Neural progenitor cell (in vitro differentiated cells): ENCODE measurements at regions not wholly inside any gene's neighbourhood (a gene's known extent, or its start where the extent isn't known, plus 50 kb on each side); places are given as distances from the start of the nearest gene placed in this dataset.

Experiments used
- DNase-seq: peaks from one replicate; pipeline ENCODE4 v3.0.0-alpha.2; 2016; ENCODE audit warnings: low spot score
- H2AFZ ChIP-seq: fragments of 200-600 bp; sonication (generic); replicated peaks from 2 replicates; pipeline ENCODE4 v1.6.1; 2016; ENCODE audit warnings: antibody characterized with exemption
- H3F3A ChIP-seq: fragments of 200-600 bp; sonication (generic); 2 replicates; pipeline ENCODE4 v1.6.1; 2016; ENCODE audit warnings: antibody characterized with exemption, low read depth
- H3K27ac ChIP-seq: fragments of 200-600 bp; sonication (generic); 2 replicates; pipeline ENCODE4 v1.5.1; 2016; ENCODE audit warnings: mild to moderate bottlenecking
- H3K27me3 ChIP-seq: fragments of 200-600 bp; sonication (generic); 2 replicates; pipeline ENCODE4 v1.6.1; 2016; ENCODE audit warnings: mild to moderate bottlenecking, moderate library complexity
- H3K36me3 ChIP-seq: fragments of 200-600 bp; sonication (generic); 2 replicates; pipeline ENCODE4 v1.5.1; 2016
- H3K4me1 ChIP-seq: fragments of 200-600 bp; sonication (generic); 2 replicates; pipeline ENCODE4 v1.6.1; 2016; ENCODE audit warnings: mixed run types
- H3K4me2 ChIP-seq: fragments of 200-600 bp; sonication (generic); 2 replicates; pipeline ENCODE4 v1.6.1; 2016
- H3K4me3 ChIP-seq: fragments of 200-600 bp; sonication (generic); 2 replicates; pipeline ENCODE4 v1.5.1; 2016
- H3K79me2 ChIP-seq: fragments of 200-600 bp; sonication (generic); 2 replicates; pipeline ENCODE4 v1.6.1; 2016; ENCODE audit warnings: low read depth
- H3K9ac ChIP-seq: fragments of 200-600 bp; sonication (generic); 2 replicates; pipeline ENCODE4 v1.6.1; 2016
- H3K9me3 ChIP-seq: fragments of 200-600 bp; sonication (generic); 2 replicates; pipeline ENCODE4 v1.5.1; 2016; ENCODE audit warnings: low read depth
- H4K20me1 ChIP-seq: fragments of 200-600 bp; sonication (generic); 2 replicates; pipeline ENCODE4 v1.6.1; 2016; ENCODE audit warnings: low read depth
- H3K27ac Mint-ChIP-seq: 3 replicates; pipeline ENCODE4 v1.8.0; 2021; ENCODE audit warnings: mixed read lengths
- H3K27me3 Mint-ChIP-seq: 2 replicates; pipeline ENCODE4 v1.8.0; 2022; ENCODE audit warnings: low read depth, mild to moderate bottlenecking, inconsistent platforms, moderate library complexity, mixed read lengths; ENCODE audit not compliant: insufficient read depth
- H3K36me3 Mint-ChIP-seq: 3 replicates; pipeline ENCODE4 v1.8.0; 2021; ENCODE audit warnings: mixed read lengths
- H3K4me1 Mint-ChIP-seq: 3 replicates; pipeline ENCODE4 v1.8.0; 2021; ENCODE audit warnings: mixed read lengths
- H3K4me3 Mint-ChIP-seq: 3 replicates; pipeline ENCODE4 v1.8.0; 2021; ENCODE audit warnings: mild to moderate bottlenecking, moderate library complexity, mixed read lengths
- H3K9me3 Mint-ChIP-seq: 3 replicates; pipeline ENCODE4 v1.8.0; 2020; ENCODE audit warnings: mixed read lengths
- EZH2 ChIP-seq: fragments of 200-600 bp; sonication (generic); IDR thresholded peaks from 2 replicates; pipeline ENCODE4 v1.6.1; 2017; ENCODE audit warnings: antibody characterized with exemption, mild to moderate bottlenecking, moderate library complexity
- EZH2phosphoT487 ChIP-seq: fragments of 200-600 bp; sonication (generic); IDR thresholded peaks from 2 replicates; pipeline ENCODE4 v1.6.1; 2017; ENCODE audit warnings: antibody characterized with exemption
- TF ChIP-seq, protein P1 (sequence below): fragments of 200-600 bp; sonication (generic); IDR thresholded peaks from 2 replicates; pipeline ENCODE4 v1.5.1; 2017; ENCODE audit warnings: antibody characterized with exemption, mild to moderate bottlenecking

DNA sequence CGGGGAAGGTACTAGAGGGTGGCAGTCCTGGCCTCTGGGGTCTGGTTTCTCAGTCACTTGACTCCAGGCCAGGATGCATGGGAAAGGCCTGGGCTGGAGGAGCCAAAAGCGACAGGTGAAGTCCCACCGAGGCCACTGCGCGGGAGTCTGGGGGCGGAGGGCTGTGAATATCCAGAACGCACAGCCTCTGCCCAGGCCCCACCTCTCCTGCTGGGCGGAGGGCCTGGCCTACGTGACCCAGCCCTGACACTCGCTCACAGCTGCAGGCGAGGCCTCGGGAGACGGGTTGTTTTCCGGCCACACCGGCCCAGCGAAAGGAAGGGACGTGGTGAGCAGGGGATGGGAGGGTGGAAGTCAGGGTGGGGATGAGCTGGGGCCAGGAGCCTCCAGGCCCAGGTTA is 91.2 kb downstream of the RFLNA start:
- Histone ChIP-seq H3K9ac (no peak overlapping the region), H3K4me2 (no peak overlapping the region), H3K4me1 (peaks cover 9% of the 10 kb centered on the region), H3K9me3 (no peaks in the 10 kb centered on the region), H4K20me1 (peaks cover 49% of the 10 kb centered on the region), H3K36me3 (no peaks in the 10 kb centered on the region), H2AFZ (no peak overlapping the region), H3F3A (peaks cover 5% of the 10 kb centered on the region), H3K4me3 (no peak overlapping the region), H3K27me3 (peaks cover 13% of the 10 kb centered on the region), H3K27ac (no peak overlapping the region), H3K79me2 (no peaks in the 10 kb centered on the region)
- no peaks in the 10 kb centered on the region for H3K36me3 Mint-ChIP-seq
- peaks cover 12% of the 10 kb centered on the region for H3K27me3 Mint-ChIP-seq
- H3K27ac Mint-ChIP-seq = no peak overlapping the region
- peaks cover 24% of the 10 kb centered on the region for H3K4me1 Mint-ChIP-seq
- H3K9me3 Mint-ChIP-seq = no peaks in the 10 kb centered on the region
- no peak overlapping the region for H3K4me3 Mint-ChIP-seq
- TF ChIP-seq, protein P1, sequence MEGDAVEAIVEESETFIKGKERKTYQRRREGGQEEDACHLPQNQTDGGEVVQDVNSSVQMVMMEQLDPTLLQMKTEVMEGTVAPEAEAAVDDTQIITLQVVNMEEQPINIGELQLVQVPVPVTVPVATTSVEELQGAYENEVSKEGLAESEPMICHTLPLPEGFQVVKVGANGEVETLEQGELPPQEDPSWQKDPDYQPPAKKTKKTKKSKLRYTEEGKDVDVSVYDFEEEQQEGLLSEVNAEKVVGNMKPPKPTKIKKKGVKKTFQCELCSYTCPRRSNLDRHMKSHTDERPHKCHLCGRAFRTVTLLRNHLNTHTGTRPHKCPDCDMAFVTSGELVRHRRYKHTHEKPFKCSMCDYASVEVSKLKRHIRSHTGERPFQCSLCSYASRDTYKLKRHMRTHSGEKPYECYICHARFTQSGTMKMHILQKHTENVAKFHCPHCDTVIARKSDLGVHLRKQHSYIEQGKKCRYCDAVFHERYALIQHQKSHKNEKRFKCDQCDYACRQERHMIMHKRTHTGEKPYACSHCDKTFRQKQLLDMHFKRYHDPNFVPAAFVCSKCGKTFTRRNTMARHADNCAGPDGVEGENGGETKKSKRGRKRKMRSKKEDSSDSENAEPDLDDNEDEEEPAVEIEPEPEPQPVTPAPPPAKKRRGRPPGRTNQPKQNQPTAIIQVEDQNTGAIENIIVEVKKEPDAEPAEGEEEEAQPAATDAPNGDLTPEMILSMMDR = no peak
- no peak for DNase-seq

DNA sequence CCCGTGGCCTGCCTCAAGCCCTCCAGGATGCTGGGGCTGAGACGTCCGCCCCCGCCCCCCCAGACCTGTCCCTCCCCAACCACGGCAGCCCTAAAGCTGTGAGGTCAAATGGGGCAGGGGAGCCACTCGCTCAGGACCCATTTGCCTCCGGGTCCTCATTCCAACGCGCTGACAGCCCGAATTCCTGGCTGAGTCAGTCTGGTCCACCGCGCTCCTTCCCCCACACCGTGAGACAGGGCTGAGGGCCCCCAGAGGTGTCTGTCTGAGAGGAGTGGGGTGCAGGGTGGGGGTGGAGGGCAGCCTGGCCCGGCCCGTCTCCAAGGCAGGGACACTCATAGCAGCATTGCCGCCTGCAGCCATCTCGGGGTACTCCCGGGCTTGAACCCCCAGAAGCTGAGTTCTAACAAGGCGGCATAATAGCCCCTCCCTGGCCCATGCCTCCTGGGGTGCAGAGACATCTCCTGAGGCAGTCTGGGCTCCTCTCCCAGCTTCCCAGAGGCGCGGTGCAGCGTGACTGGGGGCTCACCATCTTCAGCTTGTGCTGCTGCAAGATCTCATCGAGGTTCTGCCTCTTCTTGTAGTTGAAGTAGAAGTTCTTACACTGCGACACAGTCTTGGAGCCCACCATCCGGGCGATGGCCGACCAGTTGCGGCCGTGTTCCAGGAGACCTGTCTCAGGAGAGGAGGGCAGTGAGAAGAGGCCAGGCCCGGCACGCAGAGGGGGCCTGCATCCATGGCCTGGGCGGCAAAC is 90.5 kb downstream of the RFLNA start:
- Mint-ChIP-seq H3K4me3 (no peak overlapping the region), H3K4me1 (peaks cover 25% of the 10 kb centered on the region), H3K9me3 (no peaks in the 10 kb centered on the region), H3K27me3 (peaks cover 11% of the 10 kb centered on the region), H3K36me3 (no peaks in the 10 kb centered on the region), H3K27ac (no peak overlapping the region)
- DNase-seq = no peak
- no peaks in the 10 kb centered on the region for H3K36me3 ChIP-seq
- no peak overlapping the region for H2AFZ ChIP-seq
- H3K27ac ChIP-seq = no peak overlapping the region
- no peak overlapping the region for H3K4me2 ChIP-seq
- no peak overlapping the region for H3K4me3 ChIP-seq
- H3K4me1 ChIP-seq = peaks cover 9% of the 10 kb centered on the region
- H3K9me3 ChIP-seq = no peaks in the 10 kb centered on the region
- no peaks in the 10 kb centered on the region for H3K79me2 ChIP-seq
- peaks cover 13% of the 10 kb centered on the region for H3K27me3 ChIP-seq
- peaks cover 5% of the 10 kb centered on the region for H3F3A ChIP-seq
- H4K20me1 ChIP-seq = peaks cover 49% of the 10 kb centered on the region
- no peak overlapping the region for H3K9ac ChIP-seq
- TF ChIP-seq, protein P1 = no peak
- TF ChIP-seq EZH2phosphoT487 (no peak), EZH2 (no peak)

DNA sequence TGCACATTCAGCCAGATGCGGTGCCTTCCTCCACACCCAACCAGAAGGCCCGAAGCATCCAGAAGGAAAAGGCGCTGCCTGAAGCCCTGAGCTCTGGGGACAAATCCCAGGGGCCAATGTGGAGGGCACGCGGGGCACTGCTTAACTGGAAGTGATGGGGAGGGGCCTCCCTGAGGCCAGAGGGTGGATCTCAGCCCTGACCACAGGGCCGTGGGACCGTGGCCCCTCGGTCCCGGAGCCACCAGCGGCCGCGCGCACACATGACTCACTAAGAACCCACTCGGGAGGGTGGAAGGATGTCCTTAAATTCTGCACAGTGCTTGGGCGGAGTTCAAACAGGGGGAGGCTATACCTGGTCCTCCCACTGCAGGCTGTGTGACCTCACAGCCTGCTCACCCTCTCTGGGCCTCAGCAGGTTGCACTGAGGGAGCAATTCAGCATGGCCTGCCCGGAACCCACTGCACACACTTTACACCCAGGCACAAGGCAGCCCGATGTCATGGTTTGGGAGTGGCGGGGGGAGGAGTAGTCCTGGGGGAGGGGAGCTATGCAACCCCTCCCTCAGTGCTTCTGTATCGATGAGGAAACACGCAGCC is 89.5 kb downstream of the RFLNA start:
- H2AFZ ChIP-seq = no peak overlapping the region
- H3K27me3 Mint-ChIP-seq = peaks cover 10% of the 10 kb centered on the region
- H3K36me3 ChIP-seq = no peaks in the 10 kb centered on the region
- peaks cover 2% of the 10 kb centered on the region for H3K36me3 Mint-ChIP-seq
- peaks cover 6% of the 10 kb centered on the region for H3K27me3 ChIP-seq
- no peak for DNase-seq
- peak overlapping the region; percentile 60 for H3K27ac Mint-ChIP-seq
- H3K79me2 ChIP-seq = no peaks in the 10 kb centered on the region
- TF ChIP-seq, protein P1 = no peak
- TF ChIP-seq EZH2phosphoT487 = no peak
- TF ChIP-seq EZH2 = no peak
- no peak overlapping the region for H3K4me3 Mint-ChIP-seq
- peaks cover 22% of the 10 kb centered on the region for H3K4me1 Mint-ChIP-seq
- peaks cover 9% of the 10 kb centered on the region for H3K4me1 ChIP-seq
- peaks cover 46% of the 10 kb centered on the region for H4K20me1 ChIP-seq
- no peak overlapping the region for H3K27ac ChIP-seq
- no peak overlapping the region for H3K4me2 ChIP-seq
- no peaks in the 10 kb centered on the region for H3F3A ChIP-seq
- H3K4me3 ChIP-seq = no peak overlapping the region
- H3K9me3 Mint-ChIP-seq = no peaks in the 10 kb centered on the region
- no peaks in the 10 kb centered on the region for H3K9me3 ChIP-seq
- no peak overlapping the region for H3K9ac ChIP-seq
